Ascending aorta (tissue), 2 donors: ENCODE measurements at regions not wholly inside any gene's neighbourhood (a gene's known extent, or its start where the extent isn't known, plus 50 kb on each side); places are given as distances from the start of the nearest gene placed in this dataset.

Experiments
- DNase-seq, 2 donors: peaks; one replicate each; pipeline ENCODE4 v3.0.0-alpha.2; 2019; ENCODE audit warnings: low spot score in 2 of 2
- H3K27ac ChIP-seq, 2 donors: fragments of 200-600 bp; sonication (generic); one replicate each; pipeline ENCODE4 v1.5.1; 2016 to 2017; ENCODE audit warnings: mild to moderate bottlenecking in 1 of 2
- H3K27me3 ChIP-seq: fragments of 200-600 bp; sonication (generic); one replicate; pipeline ENCODE4 v1.5.1; 2017
- H3K36me3 ChIP-seq, 2 donors: fragments of 200-600 bp; sonication (generic); one replicate each; pipeline ENCODE4 v1.5.1; 2016
- H3K4me1 ChIP-seq, 2 donors: fragments of 200-600 bp; sonication (generic); one replicate each; pipeline ENCODE4 v1.5.1; 2016 to 2017; ENCODE audit warnings: mild to moderate bottlenecking in 1 of 2
- H3K4me3 ChIP-seq, 2 donors: fragments of 200-600 bp; sonication (generic); one replicate each; pipeline ENCODE4 v1.5.1; 2016 to 2017; ENCODE audit warnings: mild to moderate bottlenecking in 1 of 2
- H3K9me3 ChIP-seq, 2 donors: fragments of 200-600 bp; sonication (generic); one replicate each; pipeline ENCODE4 v1.5.1; 2016
- intact Hi-C: fragments of 100-400 bp; cut with DNase I; formaldehyde crosslinking; loops from one replicate; pipeline ENCODE4 v1.15.1; 2023
- TF ChIP-seq, protein P1 (sequence below), 3 experiments: fragments of 200-600 bp in 2 of 3; fragments of 450-650 bp in 1 of 3; sonication (generic) in 2 of 3; IDR thresholded peaks; one replicate each; pipeline ENCODE4 v1.5.1; 2016 to 2019; ENCODE audit warnings: antibody characterized with exemption in 3 of 3, mild to moderate bottlenecking in 1 of 3, moderate library complexity in 1 of 3

DNA sequence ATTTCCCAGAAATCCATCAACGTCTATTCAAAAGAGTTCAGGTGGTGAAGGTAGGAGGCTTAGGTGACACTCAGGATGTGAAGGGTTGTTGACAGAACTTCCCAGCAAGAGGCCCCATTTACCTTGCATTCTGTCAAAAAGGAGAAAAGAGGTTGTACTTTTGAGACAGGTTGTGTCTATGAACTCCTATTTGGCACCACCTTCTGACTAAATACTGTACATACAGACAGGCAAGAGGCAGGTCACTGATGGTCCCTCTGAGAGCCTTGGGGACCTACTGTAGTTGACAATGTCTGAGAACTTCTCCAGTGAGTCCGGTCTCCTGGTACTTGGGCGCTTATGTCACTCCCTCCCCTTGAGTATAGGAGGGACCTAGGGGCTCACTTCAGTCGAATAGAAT, 479.3 kb upstream of the ZFHX3 start:
- intact Hi-C loops: no loop called here
- TF ChIP-seq, protein P1, sequence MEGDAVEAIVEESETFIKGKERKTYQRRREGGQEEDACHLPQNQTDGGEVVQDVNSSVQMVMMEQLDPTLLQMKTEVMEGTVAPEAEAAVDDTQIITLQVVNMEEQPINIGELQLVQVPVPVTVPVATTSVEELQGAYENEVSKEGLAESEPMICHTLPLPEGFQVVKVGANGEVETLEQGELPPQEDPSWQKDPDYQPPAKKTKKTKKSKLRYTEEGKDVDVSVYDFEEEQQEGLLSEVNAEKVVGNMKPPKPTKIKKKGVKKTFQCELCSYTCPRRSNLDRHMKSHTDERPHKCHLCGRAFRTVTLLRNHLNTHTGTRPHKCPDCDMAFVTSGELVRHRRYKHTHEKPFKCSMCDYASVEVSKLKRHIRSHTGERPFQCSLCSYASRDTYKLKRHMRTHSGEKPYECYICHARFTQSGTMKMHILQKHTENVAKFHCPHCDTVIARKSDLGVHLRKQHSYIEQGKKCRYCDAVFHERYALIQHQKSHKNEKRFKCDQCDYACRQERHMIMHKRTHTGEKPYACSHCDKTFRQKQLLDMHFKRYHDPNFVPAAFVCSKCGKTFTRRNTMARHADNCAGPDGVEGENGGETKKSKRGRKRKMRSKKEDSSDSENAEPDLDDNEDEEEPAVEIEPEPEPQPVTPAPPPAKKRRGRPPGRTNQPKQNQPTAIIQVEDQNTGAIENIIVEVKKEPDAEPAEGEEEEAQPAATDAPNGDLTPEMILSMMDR (IDR thresholded peaks at IDR 0.05): no peak
- H3K36me3 ChIP-seq: no peaks in the 10 kb centered on the region
- DNase-seq: no peak
- H3K4me1 ChIP-seq: no peaks in the 10 kb centered on the region
- H3K4me3 ChIP-seq: no peak overlapping the region
- H3K27me3 ChIP-seq: no peaks in the 10 kb centered on the region
- H3K27ac ChIP-seq: no peak overlapping the region
- no peaks in the 10 kb centered on the region for H3K9me3 ChIP-seq

DNA sequence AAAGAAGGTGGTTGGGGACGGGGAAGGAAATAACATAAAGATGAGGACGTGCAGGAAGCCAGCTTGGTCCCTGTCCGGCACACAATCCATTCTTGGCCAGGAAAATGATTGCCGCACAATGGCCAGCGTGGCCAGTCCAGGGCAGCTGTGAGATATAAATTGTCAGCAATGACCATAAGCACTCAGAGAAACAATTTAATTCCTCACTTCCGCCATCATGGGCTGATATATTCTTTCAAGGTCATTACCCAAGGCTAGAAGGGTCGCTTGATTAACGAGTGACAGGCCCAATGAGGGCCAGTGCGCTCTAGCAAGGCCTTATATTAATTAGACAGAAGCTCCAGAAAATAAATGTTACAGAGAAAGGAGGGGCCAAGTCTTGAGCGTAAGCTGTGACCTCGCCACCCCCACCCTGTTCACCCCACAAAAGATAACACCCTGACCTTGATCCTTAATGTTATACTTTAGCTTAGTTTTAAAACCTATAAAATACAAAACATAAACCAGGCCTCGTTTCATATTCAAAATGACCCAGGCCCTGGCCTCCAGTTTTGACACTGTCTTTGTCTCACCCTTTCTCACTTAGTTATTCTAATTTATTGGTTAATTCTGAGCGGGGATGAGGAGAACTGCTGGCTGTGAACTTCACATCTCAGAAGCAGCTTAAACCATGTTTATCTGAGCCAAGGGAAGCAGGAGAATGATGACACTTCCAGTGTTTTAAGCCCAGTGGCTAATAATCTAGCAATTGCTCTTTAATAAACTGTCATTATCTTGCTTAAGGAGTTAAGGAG, 478.3 kb upstream of the ZFHX3 start:
- H3K27ac ChIP-seq: no peak overlapping the region
- no peaks in the 10 kb centered on the region for H3K9me3 ChIP-seq
- no peak for DNase-seq
- no peaks in the 10 kb centered on the region for H3K4me1 ChIP-seq
- H3K4me3 ChIP-seq: no peak overlapping the region
- intact Hi-C loops: no loop called here
- no peaks in the 10 kb centered on the region for H3K27me3 ChIP-seq
- TF ChIP-seq, protein P1 (IDR thresholded peaks at IDR 0.05): no peak
- no peaks in the 10 kb centered on the region for H3K36me3 ChIP-seq

- no peak overlapping the region for H3K4me3 ChIP-seq
Observed at GRCh38 chr16:73523209-73523608, 475.3 kb upstream of the ZFHX3 start.

GRCh38 chr16:73521499-73521898, 473.6 kb upstream of the ZFHX3 start:
- Histone ChIP-seq H3K4me1 (no peaks in the 10 kb centered on the region), H3K27me3 (no peaks in the 10 kb centered on the region), H3K4me3 (no peak overlapping the region), H3K36me3 (no peaks in the 10 kb centered on the region), H3K27ac (no peak overlapping the region), H3K9me3 (no peaks in the 10 kb centered on the region)
- intact Hi-C loops: no loop called here
- no peak for DNase-seq
- TF ChIP-seq, protein P1 (IDR thresholded peaks at IDR 0.05): no peak

More at GRCh38 chr16:73523209-73523608, 475.3 kb upstream of the ZFHX3 start:
- intact Hi-C loops: no loop called here
- Histone ChIP-seq H3K36me3 (no peaks in the 10 kb centered on the region), H3K27ac (no peak overlapping the region), H3K4me1 (no peaks in the 10 kb centered on the region), H3K27me3 (no peaks in the 10 kb centered on the region), H3K9me3 (no peaks in the 10 kb centered on the region)
- TF ChIP-seq, protein P1 (IDR thresholded peaks at IDR 0.05): no peak
- DNase-seq: no peak

GRCh38 chr16:73515616-73516015, 467.7 kb upstream of the ZFHX3 start:
- no peaks in the 10 kb centered on the region for H3K27me3 ChIP-seq
- no peak overlapping the region for H3K4me3 ChIP-seq
- no peak overlapping the region for H3K27ac ChIP-seq
- no peaks in the 10 kb centered on the region for H3K9me3 ChIP-seq
- no peaks in the 10 kb centered on the region for H3K36me3 ChIP-seq
- DNase-seq: no peak
- H3K4me1 ChIP-seq: no peaks in the 10 kb centered on the region
- TF ChIP-seq, protein P1 (IDR thresholded peaks at IDR 0.05): no peak
- intact Hi-C loops: no loop called here
